NCI-H460 (cell line): ENCODE measurements at regions not wholly inside any gene's neighbourhood (a gene's known extent, or its start where the extent isn't known, plus 50 kb on each side); places are given as distances from the start of the nearest gene placed in this dataset.
"Not testable (repeated sequence)": the region's sequence is repeated elsewhere in the genome, so short reads cannot be mapped to it uniquely, and the experiment has no call there.

Source experiments
- DNase-seq: peaks from one replicate; pipeline ENCODE4 v3.0.0-alpha.2; 2016; ENCODE audit warnings: low read depth; ENCODE audit errors: extremely low read depth

- DNase-seq: no peak
Observed at GRCh38 chr2:208674919-208675318, 268.3 kb downstream of the PTH2R start.

DNA sequence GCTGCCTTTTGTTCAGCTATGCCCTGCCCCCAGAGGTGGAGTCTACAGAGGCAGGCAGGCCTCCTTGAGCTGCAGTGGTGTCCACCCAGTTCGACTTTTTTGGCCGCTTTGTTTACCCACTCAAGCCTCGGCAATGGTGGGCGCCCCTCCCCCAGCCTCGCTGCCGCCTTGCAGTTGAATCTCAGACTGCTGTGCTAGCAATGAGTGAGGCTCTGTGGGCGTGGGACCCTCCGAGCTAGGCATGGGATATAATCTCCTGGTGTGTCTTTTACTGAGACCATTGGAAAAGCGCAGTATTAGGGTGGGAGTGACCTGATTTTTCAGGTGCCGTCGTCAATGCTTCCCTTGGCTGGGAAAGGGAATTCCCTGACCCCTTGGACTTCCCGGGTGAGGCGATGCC, 279.3 kb downstream of the PTH2R start:
- not testable (repeated sequence) for DNase-seq

- no peak for DNase-seq
Observed at GRCh38 chr2:208686665-208687064, 280.1 kb downstream of the PTH2R start.

GRCh38 chr2:208687720-208688119, 281.1 kb downstream of the PTH2R start:
- DNase-seq: not testable (repeated sequence)

DNA sequence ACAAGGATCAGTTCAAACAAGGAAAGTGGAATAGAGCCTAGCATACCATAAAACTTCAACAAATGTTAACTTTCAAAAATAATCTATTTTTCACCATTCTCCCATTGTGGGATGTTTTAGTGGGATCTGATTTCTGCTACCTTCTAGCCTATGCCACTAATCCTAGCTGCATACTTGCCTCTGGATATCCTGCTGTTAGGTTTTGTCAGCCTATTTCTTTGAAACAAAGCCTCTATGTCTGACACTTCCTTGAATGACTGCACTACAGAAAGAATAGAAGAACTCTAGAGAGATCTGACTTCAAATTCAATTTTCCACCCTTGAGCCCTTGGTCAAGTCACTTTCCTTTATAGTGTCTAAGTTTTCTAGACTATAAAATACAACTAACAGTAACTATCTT, 291.5 kb downstream of the PTH2R start:
- no peak for DNase-seq

DNA sequence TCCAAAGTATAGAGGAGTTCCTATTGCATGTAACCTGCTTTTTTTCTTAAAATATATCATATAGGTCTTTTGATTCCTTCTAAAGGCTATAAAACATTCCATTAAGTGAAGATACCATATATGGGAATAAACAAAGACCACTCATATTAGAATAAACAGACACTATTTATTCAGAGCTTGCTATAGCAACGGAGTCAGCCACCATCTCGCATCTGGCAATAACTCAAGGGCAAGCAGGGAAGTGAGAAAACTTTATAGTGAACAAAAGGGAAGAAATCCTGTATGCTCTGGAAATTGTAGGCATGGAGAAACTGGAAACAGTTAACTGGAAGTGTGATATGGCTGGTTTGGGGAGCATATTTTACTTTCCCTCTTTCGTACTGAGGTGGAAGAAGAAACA, 301.9 kb downstream of the PTH2R start:
- DNase-seq: no peak

DNA sequence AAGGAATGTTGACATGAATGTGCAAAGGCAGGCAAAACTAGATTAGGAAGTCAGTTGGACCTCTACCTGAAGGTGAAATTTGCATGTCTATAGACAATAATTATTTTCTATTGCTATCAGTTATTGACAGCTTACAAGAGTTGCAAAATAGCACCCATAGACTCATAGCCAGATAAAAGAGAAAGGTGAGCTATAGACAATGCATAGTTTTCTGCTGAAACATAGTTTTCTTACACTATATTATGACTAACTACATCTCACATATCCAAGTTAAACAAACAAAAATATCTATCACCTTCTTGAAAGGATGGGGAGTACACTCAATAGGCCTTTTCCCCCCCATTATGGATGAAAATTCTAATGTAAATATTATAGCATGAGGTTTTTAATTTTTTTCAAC, 305.0 kb downstream of the PTH2R start:
- DNase-seq: no peak

- no peak for DNase-seq
Observed at GRCh38 chr2:208713066-208713745, 306.6 kb downstream of the PTH2R start.

DNA sequence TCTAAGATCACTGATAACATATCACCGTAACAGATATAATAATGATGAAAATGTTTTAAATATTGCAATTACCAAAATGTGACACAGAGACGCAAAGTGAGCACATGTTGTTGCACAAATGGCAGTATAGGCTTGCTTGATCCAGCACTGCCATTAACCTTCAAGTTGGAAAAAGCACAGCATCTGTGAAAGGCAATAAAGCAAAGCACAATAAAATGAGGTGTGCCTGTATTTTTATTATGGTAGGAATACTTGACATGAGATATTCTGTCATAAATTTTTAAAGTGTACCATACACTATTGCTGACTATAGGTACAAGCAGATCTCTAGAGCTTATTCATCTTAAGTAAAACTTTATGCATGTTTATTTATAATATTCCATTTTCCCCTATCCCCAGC, 312.2 kb downstream of the PTH2R start:
- no peak for DNase-seq

- no peak for DNase-seq
Observed at GRCh38 chr2:208722731-208723130, 316.1 kb downstream of the PTH2R start.

- DNase-seq: no peak
Observed at GRCh38 chr2:208725280-208725679, 318.7 kb downstream of the PTH2R start.

DNA sequence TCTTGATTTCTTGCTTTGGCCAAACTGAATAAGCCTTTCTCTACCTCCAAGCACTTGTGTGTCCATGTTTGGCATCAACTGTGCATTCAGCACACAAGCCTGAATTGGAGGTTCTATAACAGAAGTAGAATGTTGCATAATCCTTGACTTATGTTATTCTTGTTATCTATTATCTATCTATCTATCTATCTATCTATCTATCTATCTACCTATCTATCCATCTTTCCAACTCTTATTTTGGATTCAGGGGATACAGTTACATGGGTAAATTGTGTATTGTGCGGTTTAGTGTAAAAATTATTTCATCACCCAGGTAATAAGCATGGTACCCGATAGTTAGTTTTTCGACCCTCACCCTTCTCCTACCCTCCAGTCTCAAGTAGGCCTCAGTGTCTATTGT, 319.6 kb downstream of the PTH2R start:
- DNase-seq: no peak

DNA sequence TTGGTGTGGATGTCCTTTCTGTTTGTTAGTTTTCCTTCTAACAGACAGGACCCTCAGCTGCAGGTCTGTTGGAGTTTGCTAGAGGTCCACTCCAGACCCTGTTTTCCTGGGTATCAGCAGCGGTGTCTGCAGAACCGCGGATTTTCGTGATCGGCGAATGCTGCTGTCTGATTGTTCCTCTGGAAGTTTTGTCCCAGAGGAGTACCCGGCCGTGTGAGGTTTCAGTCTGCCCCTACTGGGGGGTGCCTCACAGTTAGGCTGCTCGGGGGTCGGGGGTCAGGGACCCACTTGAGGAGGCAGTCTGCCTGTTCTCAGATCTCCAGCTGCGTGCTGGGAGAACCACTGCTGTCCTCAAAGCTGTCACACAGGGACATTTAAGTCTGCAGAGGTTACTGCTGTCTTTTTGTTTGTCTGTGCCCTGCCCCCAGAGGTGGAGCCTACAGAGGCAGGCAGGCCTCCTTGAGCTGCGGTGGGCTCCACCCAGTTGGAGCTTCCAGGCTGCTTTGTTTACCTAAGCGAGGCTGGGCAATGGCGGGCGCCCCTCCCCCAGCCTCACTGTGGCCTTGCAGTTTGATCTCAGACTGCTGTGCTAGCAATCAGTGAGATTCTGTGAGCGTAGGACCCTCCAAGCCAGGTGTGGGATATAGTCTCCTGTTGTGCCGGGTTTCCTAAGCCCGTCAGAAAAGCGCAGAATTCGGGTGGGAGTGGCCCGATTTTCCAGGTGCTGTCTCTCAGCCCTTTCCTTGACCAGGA, 345.2 kb downstream of the PTH2R start:
- DNase-seq: not testable (repeated sequence)

DNA sequence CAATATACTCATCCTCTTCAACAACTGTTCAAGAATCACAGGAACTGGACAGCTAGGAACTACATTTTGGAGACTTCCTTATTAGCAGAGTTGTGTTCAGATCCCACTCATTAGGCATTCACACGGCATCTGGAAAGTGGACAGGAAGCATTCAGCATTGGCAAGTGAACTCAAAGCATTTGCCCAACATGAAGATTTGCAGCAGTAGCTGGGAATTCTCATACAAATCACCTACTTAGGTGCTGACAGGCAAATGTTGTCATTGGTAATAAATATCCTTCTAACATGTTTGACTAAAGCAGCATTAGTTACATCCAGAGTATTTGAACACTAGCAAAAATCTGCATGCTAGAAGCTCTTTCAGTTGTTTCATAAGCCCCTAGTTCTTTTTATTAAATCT, 350.8 kb downstream of the PTH2R start:
- no peak for DNase-seq

GRCh38 chr2:208773074-208773473, 366.5 kb downstream of the PTH2R start:
- not testable (repeated sequence) for DNase-seq

DNA sequence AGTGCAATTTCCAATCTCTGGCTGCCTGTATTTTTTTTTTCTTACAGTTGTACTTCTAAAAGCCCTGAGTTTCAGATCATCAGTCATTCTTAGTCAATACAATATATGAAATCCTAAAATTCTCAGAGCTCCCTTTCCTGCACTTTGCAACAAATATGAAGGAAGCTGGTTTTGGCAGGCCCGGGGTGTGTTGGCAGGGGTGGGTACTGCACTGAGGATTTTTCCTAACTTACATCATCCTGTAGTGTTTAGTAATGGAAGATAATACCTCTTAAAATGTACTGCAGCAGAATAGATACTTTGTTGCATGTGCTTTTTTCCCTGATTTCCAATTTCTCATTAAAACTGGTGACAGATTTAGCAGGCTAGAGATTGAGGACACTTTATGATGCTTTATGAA, 374.6 kb downstream of the PTH2R start:
- DNase-seq: no peak

DNA sequence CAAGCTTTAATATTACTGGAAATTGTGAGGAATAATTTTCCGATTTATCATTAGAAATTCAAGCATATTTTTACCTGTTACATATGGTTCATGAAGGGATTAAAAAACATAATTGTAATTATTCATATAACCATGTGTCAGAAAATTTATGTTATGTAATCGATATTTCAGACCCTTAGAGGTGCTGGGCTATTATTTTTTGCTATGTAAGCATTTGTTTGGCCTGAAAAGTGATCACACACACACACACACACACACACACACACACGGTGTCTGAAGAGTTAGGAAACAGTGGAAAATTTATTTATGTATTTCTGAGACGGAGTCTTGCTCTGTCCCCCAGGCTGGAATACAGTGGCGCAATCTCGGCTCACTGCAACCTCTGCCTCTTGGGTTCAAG, 375.5 kb downstream of the PTH2R start:
- no peak for DNase-seq

- no peak for DNase-seq
Observed at GRCh38 chr2:208783184-208783583, 376.6 kb downstream of the PTH2R start.

DNA sequence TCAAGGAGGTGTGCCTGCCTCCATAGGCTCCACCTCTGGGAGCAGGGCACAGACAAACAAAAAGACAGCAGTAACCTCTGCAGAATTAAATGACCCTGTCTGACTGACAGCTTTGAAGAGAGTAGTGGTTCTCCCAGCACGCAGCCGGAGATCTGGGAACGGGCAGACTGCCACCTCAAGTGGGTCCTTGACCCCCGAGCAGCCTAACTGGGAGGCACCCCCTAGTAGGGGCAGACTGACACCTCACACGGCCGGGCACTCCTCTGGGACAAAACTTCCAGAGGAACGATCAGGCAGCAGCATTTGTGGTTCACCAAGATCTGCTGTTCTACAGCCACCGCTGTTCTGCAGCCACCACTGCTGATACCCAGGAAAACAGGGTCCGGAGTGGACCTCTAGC, 378.2 kb downstream of the PTH2R start:
- DNase-seq: not testable (repeated sequence)

GRCh38 chr2:208791257-208791656, 384.7 kb downstream of the PTH2R start:
- DNase-seq: no peak

- no peak for DNase-seq
Observed at GRCh38 chr2:208792766-208793165, 386.2 kb downstream of the PTH2R start.

DNA sequence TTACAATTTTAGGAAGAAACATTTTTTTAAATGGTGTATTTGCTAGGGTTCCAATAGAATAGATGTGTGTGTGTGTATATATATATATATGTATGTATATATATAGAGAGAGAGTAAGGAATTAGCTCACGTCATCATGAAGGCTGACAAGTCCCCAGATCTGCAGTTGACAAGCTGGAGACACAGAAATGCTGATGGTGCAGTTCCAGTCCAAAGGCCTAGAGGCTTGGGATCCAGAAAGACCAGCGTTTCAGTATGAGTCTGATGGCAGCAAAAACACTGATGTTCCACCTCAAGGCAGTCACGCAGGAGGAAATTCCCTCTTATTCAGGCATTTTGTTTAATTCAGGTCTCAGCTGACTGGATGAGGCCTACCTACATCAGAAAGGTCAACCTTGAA, 386.8 kb downstream of the PTH2R start:
- no peak for DNase-seq
